Omental fat pad (tissue), 3 donors: ENCODE measurements at regions not wholly inside any gene's neighbourhood (a gene's known extent, or its start where the extent isn't known, plus 50 kb on each side); places are given as distances from the start of the nearest gene placed in this dataset.

Source experiments
- ATAC-seq: fragments of 150-250 bp; one replicate; pipeline ENCODE4 v1.9.1; 2016; ENCODE audit warnings: mild to moderate bottlenecking, moderate library complexity; ENCODE audit not compliant: low FRiP score
- DNase-seq: peaks from one replicate; pipeline ENCODE4 v3.0.0-alpha.2; 2019; ENCODE audit warnings: low spot score
- TF ChIP-seq, protein P1 (sequence below), 3 donors: fragments of 450-650 bp; IDR thresholded peaks; one replicate each; pipeline ENCODE4 v1.5.1; 2016 to 2017; ENCODE audit warnings: antibody characterized with exemption in 3 of 3, mild to moderate bottlenecking in 3 of 3, moderate library complexity in 2 of 3

DNA sequence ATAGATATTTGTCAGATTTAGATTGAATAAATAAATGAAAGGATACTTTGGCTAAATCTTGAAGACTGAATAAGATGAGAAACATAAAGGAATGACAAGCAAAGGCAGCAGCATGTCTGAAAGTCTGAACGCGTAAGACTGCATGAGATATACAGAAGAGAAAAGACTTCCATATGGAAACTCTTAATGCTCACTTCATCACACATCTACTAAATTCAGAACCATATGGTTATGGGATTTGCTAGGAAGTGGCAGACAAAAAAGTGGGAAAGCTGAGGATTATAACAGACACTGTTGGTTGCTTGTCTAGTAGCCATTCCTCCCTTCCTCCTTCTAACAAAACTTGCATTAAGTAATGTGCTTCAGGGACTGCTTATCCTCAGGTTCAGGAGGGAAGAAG lies 446.7 kb downstream of the KCTD12 start:
- TF ChIP-seq, protein P1, sequence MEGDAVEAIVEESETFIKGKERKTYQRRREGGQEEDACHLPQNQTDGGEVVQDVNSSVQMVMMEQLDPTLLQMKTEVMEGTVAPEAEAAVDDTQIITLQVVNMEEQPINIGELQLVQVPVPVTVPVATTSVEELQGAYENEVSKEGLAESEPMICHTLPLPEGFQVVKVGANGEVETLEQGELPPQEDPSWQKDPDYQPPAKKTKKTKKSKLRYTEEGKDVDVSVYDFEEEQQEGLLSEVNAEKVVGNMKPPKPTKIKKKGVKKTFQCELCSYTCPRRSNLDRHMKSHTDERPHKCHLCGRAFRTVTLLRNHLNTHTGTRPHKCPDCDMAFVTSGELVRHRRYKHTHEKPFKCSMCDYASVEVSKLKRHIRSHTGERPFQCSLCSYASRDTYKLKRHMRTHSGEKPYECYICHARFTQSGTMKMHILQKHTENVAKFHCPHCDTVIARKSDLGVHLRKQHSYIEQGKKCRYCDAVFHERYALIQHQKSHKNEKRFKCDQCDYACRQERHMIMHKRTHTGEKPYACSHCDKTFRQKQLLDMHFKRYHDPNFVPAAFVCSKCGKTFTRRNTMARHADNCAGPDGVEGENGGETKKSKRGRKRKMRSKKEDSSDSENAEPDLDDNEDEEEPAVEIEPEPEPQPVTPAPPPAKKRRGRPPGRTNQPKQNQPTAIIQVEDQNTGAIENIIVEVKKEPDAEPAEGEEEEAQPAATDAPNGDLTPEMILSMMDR (IDR thresholded peaks at IDR 0.05), result no peak
- no peak for DNase-seq
- no peak for ATAC-seq

DNA sequence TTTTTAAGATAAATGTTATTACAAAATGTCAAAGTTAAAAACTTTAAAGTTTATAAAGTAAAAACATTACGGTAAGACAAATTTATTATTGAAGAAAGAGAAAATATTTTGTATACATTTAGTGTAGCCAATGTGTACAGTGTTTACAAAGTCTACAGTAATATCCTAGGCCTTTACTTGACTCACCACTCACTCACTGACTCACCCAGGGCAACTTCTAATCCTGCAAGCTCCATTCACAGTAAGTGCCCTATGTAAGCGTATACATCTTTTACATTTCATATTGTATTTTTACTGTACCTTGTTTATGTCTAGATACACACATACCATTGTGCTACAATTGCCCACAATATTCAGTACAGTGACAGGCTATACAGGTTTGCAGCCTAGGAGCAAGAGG lies 448.2 kb downstream of the KCTD12 start:
- TF ChIP-seq, protein P1 (IDR thresholded peaks at IDR 0.05), result no peak
- DNase-seq (no peak), ATAC-seq (no peak)

DNA sequence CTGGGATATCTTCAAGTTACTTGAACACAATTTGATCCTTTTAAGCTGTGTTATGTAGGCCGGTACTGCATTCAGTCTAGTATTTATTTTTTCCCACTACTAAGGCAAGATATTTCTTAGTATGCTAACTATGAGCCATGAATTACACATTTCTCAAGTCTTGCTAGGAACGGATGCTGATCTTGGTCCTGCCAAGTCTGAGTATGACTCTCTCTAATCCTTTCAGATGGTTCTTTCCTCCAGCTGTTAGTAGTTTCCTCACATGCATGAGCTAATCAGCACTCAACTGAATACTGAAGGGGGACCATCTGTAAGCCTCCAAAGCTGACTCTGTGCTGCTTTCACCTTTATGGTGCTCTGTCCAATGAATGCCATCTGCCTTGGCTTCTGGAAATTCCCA lies 460.3 kb downstream of the KCTD12 start:
- ATAC-seq, result no peak
- TF ChIP-seq, protein P1 (IDR thresholded peaks at IDR 0.05), result no peak

DNA sequence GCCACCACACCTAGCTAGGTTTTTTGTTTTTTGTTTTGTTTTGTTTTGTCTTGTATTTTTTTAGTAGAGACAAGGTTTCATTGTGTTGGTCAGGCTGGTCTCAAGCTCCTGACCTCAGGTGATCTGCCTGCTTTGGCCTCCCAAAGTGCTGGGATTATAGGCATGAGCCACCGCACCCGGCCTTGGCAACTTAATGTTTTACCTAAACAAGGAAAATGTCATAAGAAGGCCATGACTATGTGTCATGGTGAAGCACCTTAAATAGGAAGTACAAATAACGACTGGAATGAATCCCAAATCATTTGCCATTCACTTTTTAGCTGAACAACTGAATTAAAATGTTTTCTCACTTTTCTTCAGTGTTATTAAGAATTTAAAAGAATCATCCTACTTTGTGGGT lies 465.2 kb downstream of the KCTD12 start:
- no peak for ATAC-seq
- TF ChIP-seq, protein P1 (IDR thresholded peaks at IDR 0.05), result no peak

More for the DNA sequence above, 460.3 kb downstream of the KCTD12 start:
- no peak for DNase-seq

DNA sequence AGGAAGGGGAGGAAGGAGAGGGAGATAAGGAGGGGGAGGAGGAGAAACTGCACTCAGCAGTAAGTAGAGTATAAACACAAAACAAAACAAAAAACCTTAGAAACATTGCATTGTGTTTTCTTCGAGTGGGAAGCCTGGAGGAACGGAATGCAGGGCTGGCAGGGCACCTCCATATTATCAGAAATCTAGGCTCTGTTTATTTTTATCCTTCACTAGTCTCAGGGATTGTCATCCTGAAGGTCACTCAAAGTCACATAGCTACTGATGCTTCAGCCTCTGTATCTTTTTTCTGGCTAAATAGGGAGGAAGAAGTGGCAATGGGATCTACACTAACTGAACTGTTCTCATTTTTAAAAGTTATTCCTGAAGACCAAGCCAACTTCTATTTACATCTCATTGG lies 467.8 kb downstream of the KCTD12 start:
- TF ChIP-seq, protein P1 (IDR thresholded peaks at IDR 0.05), result no peak
- DNase-seq (no peak), ATAC-seq (no peak)

More for the DNA sequence above, 465.2 kb downstream of the KCTD12 start:
- no peak for DNase-seq

DNA sequence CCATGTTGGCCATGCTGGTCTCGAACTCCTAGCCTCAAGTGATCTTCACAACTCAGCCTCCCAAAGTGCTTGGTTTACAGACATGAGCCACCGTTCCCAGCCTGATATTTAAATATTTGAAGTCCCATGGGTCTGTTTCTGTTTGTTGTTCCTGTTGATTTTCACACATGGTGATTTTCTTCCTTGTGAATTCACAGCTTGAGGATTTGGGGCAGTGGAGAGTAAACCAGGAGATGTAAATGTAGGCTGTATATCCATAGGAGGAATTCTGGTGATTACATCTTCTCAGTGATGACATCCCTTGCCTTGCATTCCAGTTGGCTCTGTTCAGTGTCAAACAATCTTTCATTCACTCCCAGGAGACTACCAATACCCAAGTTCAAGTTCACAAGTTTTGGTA lies 471.9 kb downstream of the KCTD12 start:
- ATAC-seq, result no peak
- TF ChIP-seq, protein P1 (IDR thresholded peaks at IDR 0.05), result no peak
- no peak for DNase-seq

DNA sequence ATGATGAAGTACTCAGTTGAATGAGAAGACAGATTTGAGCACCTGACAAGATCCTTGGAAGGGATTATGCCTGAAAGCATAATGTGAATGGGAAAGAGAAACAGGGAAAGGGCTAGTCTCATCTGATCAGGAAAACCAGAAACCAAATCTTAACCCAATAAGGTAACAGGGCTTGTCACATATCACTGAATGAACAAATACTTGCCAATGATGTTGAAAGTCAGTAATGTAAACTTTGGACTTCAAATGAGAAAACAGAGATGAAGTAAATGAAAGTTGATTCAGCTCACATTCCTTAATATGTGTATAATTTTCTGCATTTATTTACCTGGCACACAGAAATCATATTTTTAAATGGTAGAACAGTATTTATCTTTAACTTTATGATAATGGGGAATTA lies 480.0 kb downstream of the KCTD12 start:
- no peak for ATAC-seq
- TF ChIP-seq, protein P1 (IDR thresholded peaks at IDR 0.05), result no peak
- DNase-seq, result no peak
